Brain microvascular endothelial cell (primary cell): ENCODE measurements at regions not wholly inside any gene's neighbourhood (a gene's known extent, or its start where the extent isn't known, plus 50 kb on each side); places are given as distances from the start of the nearest gene placed in this dataset.
A peak's percentile ranks its signal among the peaks of the same experiment; 100 is the strongest.

Experiments used
- DNase-seq: peaks from one replicate; pipeline ENCODE4 v3.0.0-alpha.2; 2020
- H3K27ac ChIP-seq: fragments of 250-450 bp; sonication (Bioruptor Pico); 2 replicates; pipeline ENCODE4 v1.5.1; 2020; ENCODE audit warnings: mild to moderate bottlenecking, moderate library complexity
- H3K27me3 ChIP-seq: fragments of 250-450 bp; sonication (Bioruptor Pico); replicated peaks from 2 replicates; pipeline ENCODE4 v1.5.1; 2020; ENCODE audit warnings: mild to moderate bottlenecking
- H3K36me3 ChIP-seq: fragments of 250-450 bp; sonication (Bioruptor Pico); replicated peaks from 2 replicates; pipeline ENCODE4 v1.5.1; 2020; ENCODE audit warnings: mild to moderate bottlenecking
- H3K4me3 ChIP-seq: 2 replicates; pipeline ENCODE4 v1.5.1; 2011; ENCODE audit warnings: low read depth, mild to moderate bottlenecking, control low read depth, low read length, moderate library complexity
- CTCF ChIP-seq: IDR thresholded peaks from 2 replicates; pipeline ENCODE4 v1.5.1; 2011; ENCODE audit warnings: low read depth, mild to moderate bottlenecking, moderate library complexity, low read length, control low read depth, inconsistent platforms; ENCODE audit errors: missing control alignments
- in situ Hi-C: cut with HindIII; loops from 2 replicates; pipeline ENCODE4 v1.10.0; 2017; ENCODE audit warnings: low sequenced_read_pairs, low pct_ligation_motif_present

- no peak overlapping the region for H3K27ac ChIP-seq
- no peak for DNase-seq
- in situ Hi-C loops: no loop called here
- no peak for TF ChIP-seq CTCF
- no peak overlapping the region for H3K4me3 ChIP-seq
- H3K27me3 ChIP-seq: no peaks in the 10 kb centered on the region
- no peaks in the 10 kb centered on the region for H3K36me3 ChIP-seq
Observed at GRCh38 chr17:73997059-73997458, 206.4 kb upstream of the RPL38 start.

GRCh38 chr17:73998249-73998648 is 205.2 kb upstream of the RPL38 start:
- no peak for TF ChIP-seq CTCF
- H3K36me3 ChIP-seq: no peaks in the 10 kb centered on the region
- H3K4me3 ChIP-seq: no peak overlapping the region
- in situ Hi-C loops: no loop called here
- no peak for DNase-seq
- no peak overlapping the region for H3K27ac ChIP-seq
- no peaks in the 10 kb centered on the region for H3K27me3 ChIP-seq

GRCh38 chr17:73998653-73999645 is 204.5 kb upstream of the RPL38 start:
- Histone ChIP-seq H3K4me3 (no peak overlapping the region), H3K27ac (no peak overlapping the region), H3K36me3 (no peaks in the 10 kb centered on the region), H3K27me3 (no peaks in the 10 kb centered on the region)
- in situ Hi-C loops: no loop called here
- peak; percentile 39 for TF ChIP-seq CTCF
- peak; percentile 5 for DNase-seq

GRCh38 chr17:74001145-74001544 is 202.3 kb upstream of the RPL38 start:
- H3K36me3 ChIP-seq: no peaks in the 10 kb centered on the region
- TF ChIP-seq CTCF: no peak
- DNase-seq: no peak
- no peak overlapping the region for H3K4me3 ChIP-seq
- no peaks in the 10 kb centered on the region for H3K27me3 ChIP-seq
- in situ Hi-C loops: no loop called here
- H3K27ac ChIP-seq: no peak overlapping the region

- no peak for DNase-seq
- TF ChIP-seq CTCF: no peak
- H3K27me3 ChIP-seq: no peaks in the 10 kb centered on the region
- H3K36me3 ChIP-seq: no peaks in the 10 kb centered on the region
- in situ Hi-C loops: no loop called here
- H3K4me3 ChIP-seq: no peak overlapping the region
- no peak overlapping the region for H3K27ac ChIP-seq
Observed at GRCh38 chr17:74002241-74002640, 201.2 kb upstream of the RPL38 start.
